LNCAP (cell line): ENCODE measurements at regions not wholly inside any gene's neighbourhood (a gene's known extent, or its start where the extent isn't known, plus 50 kb on each side); places are given as distances from the start of the nearest gene placed in this dataset.

Source experiments
- TF ChIP-seq, protein P1 (sequence below): fragments of 450-650 bp; IDR thresholded peaks from 2 replicates; pipeline ENCODE4 v1.5.1; 2017; ENCODE audit warnings: mild to moderate bottlenecking

DNA sequence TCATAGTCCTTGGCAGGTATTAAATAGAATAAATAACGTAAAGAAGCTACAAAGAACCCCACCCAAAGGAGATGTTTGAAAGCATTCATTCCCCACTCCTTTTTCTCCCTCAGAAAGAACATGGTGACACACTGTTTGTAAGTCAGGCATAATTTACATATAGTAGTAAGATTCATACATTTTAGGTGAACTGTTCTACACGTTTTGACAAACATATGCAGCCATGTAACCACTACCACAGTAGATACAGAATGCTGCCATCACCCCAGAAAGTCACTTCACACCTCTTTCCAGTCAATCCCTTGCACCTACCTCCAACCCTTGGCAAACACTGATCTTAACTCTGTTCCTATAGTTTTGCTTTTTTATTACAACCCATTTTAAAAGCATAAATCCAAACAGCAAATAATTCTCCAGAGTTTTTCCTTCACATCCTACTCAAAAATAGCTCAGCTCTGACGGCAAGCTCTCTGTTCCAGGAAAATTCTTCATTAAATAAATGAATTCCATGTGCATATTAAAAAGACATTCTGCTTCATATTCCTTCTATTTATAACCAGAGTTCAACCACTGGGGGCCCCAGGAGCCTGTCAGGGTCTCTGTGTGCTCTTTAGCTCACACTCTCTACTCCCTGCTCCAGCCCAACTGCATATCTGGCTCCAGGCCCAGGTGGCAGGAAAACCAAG is 258.8 kb downstream of the PLPP3 start:
- TF ChIP-seq, protein P1, sequence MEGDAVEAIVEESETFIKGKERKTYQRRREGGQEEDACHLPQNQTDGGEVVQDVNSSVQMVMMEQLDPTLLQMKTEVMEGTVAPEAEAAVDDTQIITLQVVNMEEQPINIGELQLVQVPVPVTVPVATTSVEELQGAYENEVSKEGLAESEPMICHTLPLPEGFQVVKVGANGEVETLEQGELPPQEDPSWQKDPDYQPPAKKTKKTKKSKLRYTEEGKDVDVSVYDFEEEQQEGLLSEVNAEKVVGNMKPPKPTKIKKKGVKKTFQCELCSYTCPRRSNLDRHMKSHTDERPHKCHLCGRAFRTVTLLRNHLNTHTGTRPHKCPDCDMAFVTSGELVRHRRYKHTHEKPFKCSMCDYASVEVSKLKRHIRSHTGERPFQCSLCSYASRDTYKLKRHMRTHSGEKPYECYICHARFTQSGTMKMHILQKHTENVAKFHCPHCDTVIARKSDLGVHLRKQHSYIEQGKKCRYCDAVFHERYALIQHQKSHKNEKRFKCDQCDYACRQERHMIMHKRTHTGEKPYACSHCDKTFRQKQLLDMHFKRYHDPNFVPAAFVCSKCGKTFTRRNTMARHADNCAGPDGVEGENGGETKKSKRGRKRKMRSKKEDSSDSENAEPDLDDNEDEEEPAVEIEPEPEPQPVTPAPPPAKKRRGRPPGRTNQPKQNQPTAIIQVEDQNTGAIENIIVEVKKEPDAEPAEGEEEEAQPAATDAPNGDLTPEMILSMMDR = no peak

GRCh38 chr1:56317722-56318121 is 261.6 kb downstream of the PLPP3 start:
- TF ChIP-seq, protein P1 = no peak

DNA sequence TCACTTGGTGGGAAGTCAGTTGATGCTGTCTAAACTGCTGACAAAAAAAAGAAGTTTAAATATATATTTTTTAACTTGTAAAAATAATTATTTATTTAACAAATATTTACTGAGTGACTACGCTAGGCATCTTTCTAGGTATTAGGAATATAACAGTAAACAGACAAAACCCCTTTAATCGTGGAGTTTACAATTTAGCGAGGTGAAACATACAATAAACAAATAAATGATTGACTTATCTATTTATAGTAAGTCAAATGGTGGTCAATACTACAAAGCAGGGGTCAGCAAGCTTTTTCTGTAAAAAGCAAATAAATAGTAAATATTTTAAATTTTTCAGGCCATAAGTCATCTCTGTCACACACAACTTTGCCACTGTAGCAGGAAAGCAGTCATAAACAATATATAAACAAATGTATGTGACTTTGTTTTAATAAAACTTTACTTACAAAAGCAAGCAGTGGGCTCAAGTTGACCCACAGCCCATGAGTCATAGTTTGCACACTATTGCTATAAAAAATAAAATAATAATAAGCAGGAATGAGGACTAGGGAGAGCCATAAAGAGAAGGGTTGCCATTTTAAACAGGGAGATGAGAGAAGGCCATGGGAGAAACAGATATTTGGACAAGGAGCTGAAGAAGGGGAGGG is 263.9 kb downstream of the PLPP3 start:
- TF ChIP-seq, protein P1 = no peak

DNA sequence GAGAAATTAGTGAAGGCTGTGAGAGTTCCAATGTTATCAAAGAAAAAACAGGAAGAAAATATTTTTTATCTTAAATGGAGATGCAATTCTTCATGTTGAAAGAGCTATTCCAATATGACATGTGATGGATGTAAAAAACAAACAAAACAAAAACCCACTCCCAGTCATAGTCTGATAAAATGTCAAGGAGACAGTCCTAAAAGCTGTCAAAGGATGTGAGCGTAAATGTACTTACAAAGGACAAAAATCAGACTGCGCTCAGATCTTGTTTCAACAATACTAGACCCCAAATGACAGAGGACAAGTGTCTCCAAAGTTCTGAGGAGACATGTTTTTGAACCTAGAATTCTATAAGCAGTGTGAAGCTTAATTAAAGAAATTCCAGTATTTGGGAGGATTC is 265.8 kb downstream of the PLPP3 start:
- TF ChIP-seq, protein P1 = no peak

DNA sequence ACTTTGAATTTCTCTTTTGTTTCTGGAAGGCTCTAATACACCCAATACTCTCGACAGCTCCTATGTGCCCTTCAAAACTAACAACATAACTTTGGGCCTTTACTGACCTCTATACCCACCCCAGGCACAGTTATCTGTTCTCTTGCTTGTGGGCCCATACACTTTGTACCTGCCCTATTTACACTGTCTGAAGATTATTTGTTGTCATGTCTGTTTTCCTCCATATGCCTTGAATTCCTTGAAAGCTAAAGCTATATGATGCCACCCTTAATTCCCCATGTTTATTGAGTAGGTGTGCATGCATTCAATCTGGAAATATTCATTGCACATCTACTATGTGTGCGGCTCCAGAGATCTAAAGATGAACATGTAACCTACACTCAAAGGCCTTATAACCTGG is 267.6 kb downstream of the PLPP3 start:
- TF ChIP-seq, protein P1 = no peak

- TF ChIP-seq, protein P1 = no peak
Measured at GRCh38 chr1:56310945-56311344, 268.4 kb downstream of the PLPP3 start.

DNA sequence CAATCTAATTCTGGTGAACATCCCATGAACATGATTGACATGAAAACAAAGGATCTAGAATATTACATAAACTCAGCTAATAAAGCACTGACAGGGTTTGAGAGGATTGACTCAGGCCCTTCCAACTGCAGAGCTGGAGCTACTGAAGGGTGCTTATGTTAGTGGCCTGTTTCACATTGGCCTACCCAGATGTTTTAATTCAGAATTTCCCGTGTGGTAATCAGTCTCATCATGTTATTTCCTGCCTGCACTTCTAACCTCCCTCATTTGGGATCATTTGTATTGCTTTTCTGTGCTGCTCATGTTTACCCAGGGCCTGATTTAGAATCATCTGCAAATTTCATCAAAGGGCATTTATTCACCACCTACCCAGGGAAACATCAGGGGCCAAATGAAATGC is 270.3 kb downstream of the PLPP3 start:
- TF ChIP-seq, protein P1 = no peak
